DOHH2 (cell line): ENCODE measurements at regions not wholly inside any gene's neighbourhood (a gene's known extent, or its start where the extent isn't known, plus 50 kb on each side); places are given as distances from the start of the nearest gene placed in this dataset.

Experiments used
- CTCF ChIP-seq: fragments of 200-600 bp; sonication (generic); IDR thresholded peaks from one replicate; pipeline ENCODE4 v1.5.1; 2014; ENCODE audit warnings: antibody characterized with exemption, mild to moderate bottlenecking, low read depth, low read length; ENCODE audit not compliant: poor library complexity, severe bottlenecking
- EZH2phosphoT487 ChIP-seq: fragments of 200-600 bp; sonication (generic); IDR thresholded peaks from 2 replicates; pipeline ENCODE4 v1.6.1; 2017; ENCODE audit warnings: borderline replicate concordance, mild to moderate bottlenecking, antibody characterized with exemption, low read length, moderate library complexity, mixed read lengths

GRCh38 chr2:407630-408029, 119.7 kb upstream of the ALKAL2 start:
- TF ChIP-seq CTCF (no peak), EZH2phosphoT487 (no peak)
